NCI-H460 (cell line): ENCODE measurements at regions not wholly inside any gene's neighbourhood (a gene's known extent, or its start where the extent isn't known, plus 50 kb on each side); places are given as distances from the start of the nearest gene placed in this dataset.
"Not testable (repeated sequence)": the region's sequence is repeated elsewhere in the genome, so short reads cannot be mapped to it uniquely, and the experiment has no call there.

Experiments used
- DNase-seq: peaks from one replicate; pipeline ENCODE4 v3.0.0-alpha.2; 2016; ENCODE audit warnings: low read depth; ENCODE audit errors: extremely low read depth

DNA sequence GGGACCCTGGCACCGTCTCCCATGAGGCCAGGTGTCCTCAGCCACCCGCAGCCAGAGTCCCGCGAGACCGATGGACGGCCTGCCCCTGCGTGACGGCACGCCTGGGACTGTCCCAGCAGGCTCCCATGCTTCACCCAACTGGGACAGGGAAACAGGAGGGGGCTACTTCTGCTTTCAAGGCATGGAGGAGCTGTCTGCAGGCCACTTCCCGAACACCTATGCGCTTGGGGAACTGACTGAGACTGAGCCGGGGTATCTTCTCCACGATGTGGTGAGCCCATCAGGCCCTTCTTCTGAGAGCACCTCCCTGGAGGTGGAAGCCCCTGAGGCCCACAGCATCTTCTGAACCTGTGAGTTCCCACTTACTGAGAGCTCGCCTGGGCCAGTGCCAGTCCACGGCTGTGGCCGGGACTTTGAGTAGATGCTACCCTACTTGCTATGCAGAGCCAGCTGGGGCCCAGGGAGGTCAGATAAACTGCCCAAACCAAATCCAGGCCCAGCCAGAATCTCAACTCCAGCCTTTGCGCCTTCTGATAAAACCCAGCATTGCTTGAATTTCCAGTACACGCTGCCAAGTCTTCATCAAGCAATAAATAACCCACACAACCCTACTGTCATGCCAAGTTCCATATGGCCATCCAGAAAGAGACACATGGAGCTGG is 85.4 kb upstream of the METTL9 start:
- not testable (repeated sequence) for DNase-seq

DNA sequence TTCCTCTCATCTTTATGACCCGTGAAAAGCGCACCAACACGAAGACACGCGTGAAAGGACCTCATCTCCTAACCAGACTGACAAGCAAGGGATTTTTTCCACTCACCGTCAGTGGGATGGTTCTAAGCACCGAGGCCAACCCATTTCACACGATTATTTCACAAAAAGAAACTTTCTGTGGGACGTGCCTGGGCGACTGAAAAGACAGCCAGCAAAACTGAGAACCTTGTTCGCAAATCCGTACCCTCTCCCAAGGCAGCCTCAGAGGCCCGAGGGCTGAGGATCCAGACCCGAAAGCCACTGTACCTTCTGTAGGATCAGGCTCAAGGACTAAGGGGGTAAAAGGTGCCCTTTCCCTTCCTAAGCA is 84.9 kb upstream of the METTL9 start:
- DNase-seq: not testable (repeated sequence)

DNA sequence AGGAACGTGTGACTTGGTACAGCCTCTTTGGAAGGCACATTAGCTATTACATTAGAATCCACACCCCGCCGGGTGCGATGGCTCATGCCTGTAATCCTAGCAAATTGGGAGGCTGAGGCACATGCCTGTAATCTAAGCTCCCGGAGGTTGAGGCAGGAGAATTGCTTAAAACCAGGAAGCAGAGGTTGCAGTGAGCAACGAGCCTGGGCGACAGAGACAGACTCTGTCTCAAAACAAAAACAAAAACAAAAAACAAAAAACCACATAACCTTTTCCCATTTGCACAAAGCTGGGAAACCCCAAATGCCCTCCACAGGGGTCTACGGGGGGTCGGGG is 82.7 kb upstream of the METTL9 start:
- not testable (repeated sequence) for DNase-seq

DNA sequence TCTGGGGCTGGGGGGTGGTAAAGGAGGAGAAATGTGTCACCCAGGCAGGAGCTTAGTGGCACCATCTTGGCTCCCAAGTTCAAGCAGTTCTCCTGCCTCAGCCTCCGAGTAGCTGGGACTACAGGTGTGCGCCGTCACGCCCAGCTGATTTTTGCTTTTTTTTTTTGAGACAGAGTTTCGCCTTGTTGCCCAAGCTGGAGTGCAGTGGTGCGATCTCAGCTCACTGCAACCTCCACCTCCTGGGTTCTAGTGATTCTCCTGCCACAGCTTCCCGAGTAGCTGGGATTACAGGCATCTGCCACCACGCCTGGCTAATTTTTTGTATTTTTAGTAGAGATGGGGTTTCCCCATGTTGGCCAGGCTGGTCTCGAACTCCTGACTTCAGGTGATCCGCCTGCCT is 82.1 kb upstream of the METTL9 start:
- not testable (repeated sequence) for DNase-seq

DNA sequence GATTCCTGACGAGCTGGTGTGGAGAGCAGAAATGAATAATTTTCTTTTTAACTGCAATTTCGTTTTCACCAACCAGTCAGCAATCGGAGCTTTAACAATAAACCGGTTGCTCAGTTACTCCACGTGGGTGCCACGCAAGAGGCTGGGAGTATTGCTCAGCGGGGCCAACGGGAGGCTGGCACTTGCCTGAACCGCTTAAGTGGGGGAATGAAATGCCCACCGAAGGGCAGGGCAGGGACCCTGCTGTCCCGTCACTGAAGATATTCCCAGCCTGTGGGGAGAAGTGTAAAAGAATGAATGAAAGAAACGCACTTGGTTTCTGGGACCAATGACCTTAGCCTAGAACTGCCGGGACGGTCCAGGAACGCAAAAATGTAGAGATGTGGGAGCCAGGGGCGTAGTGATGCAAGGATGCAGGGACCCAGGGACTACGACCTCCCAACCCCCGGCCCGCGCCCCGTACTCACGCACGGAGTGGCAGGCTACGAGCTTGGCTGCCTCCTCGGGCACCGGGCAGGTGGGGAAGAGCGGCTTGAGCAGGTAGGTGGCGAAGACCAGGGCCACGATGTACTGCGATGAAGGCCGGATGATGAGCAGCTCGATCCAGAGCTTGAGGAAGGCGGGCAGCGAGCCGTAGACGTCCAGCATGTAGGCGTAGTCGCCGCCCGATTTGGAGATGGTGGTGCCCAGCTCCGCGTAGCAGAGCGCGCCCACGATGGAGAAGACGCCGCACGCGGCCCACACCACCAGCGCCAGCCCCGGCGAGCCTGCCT is 79.8 kb upstream of the METTL9 start:
- not testable (repeated sequence) for DNase-seq

DNA sequence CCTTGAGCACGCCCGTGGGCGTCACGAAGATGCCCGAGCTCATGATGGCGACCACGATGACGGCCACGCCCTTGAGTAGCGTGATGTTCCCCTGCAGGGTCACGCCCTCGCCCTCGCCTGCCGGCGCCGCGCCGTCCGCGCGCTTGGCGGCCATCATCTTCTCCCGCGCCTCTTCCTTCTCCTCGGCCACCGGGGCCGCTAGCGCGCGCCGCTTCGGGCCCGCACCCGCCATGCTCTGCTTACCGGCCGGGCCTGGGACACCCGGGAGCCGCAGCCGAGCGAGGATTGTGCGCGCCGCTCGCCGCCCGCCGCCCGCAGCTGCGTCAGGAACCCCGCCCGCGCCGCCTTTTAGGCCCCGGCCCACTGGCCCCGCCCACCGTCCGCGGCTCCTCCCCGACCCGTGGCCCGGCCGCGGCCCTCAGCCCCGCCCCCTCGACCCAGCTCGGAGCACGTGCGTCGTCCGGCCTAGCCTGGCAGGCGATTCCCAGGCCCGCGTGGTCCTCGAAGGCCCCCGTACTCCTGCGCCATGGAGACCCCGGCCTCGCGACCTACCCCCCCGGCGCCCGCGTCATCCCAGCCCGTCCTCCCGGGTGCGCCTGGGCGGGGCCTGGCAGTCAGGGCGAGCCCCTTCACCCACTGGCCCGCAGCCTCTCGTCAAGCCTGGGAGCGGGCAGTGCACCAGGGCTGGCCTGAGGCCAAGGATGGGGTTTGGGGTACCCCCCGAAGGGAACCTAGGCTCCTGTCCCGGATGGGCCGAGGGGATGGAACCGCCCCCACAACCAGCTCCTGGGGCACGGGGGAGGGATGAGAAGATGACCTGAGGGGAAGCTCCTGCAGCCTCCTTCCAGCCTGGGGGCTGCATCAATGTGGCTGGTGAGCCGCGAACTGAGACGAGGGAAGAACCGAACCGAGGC is 79.0 kb upstream of the METTL9 start:
- peak; percentile 93 for DNase-seq

DNA sequence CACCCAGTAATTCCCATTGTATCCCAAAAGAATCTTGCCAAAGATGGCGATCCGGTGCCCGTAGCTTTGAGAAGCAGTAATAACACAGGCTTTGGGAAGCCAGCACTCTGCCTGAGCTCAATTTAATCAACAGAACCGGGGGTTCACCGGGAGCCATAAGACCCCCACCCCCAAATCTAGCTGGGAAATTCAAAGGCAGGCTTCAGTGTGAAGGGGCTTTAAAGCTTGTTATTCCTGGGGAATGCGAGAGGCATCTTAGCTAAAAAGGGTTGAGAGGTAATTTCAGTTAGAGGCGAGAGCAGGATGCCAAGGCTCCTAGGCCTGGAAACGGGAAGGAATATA is 78.4 kb upstream of the METTL9 start:
- DNase-seq: not testable (repeated sequence)

DNA sequence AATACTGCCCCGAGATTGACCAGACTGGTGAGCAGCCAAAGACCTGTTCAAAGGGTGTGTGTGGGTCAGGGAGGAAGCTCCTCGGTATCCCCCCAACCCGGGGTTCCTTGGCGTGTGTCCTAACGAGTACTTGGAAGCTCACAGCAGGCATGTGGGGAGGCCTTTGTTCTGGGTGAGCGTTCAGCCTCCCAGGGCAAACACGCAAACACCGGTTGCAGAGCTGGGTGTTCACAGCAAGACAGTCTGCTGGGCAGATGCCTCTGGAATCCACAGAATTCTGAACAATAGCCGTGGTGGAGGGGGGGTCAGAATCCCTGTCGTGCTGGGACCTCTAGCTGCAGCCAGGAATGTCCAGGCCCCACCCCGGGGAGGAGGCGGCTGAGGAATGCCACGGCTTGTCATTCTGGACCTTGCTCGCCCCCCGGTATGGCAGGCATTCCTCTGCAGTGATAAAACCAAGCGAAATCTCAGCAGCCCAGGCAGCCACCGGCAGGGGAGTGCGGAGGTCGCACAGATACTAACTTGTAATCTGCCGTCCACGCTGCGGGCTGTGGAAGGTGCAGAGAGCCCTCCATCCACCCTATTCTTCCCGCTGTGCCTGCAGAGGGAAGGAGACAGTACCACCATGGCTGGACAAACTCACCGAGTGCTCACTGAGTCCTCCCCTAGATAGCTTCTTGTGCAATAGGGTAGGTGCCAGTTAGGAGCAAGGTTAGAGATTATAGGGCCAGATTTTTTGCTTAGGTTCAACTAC is 77.8 kb upstream of the METTL9 start:
- not testable (repeated sequence) for DNase-seq

DNA sequence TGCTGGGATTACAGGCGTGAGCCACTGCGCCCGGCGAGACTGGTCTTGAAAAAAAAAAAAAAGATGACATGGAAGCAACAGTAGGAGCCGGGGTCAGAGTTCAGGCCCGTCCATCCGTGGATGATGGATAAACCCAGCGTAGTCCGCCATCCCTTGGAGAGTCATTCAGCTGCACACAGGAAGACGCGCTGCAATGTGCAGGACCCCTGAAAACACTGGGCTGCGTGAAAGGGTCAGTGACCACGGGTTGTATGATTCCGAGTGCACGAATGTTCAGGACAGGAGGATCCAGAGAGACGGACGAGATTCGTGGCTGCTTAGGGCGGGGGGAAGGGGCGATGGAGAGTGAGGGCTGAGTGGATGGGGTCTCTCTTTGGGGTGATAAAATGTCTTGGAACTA is 76.5 kb upstream of the METTL9 start:
- not testable (repeated sequence) for DNase-seq

DNA sequence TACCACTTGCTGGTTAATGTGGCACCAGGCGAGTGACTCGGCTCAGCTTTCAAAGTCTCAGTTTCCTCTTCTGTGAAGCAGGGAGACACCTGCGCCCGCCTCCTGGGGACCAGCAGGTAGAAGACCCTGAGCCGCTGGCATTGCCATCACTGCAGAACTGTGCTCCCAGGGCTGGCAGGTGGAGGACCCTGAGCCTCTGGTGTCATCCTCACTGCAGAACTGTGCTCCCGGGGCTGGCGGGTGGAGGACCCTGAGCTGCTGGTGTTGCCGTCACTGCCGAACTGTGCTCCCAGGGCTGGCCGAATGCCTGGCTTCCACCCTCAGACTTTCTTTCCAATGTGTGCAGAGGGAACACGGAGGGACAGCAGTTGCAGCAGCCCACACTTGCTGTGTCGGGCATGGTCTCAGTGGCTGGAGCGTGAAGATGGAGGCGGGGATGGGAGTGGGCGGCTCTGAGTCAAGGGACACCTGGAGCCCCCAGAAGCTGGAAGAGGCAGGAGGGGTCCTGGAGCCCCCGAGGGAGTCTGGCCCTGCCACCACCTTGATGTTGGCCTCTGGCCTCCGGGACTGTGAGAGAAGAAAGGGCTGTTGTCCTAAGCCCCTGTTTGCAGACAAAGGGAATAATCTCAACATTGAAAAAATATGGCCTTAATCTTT is 75.8 kb upstream of the METTL9 start:
- DNase-seq: no peak

DNA sequence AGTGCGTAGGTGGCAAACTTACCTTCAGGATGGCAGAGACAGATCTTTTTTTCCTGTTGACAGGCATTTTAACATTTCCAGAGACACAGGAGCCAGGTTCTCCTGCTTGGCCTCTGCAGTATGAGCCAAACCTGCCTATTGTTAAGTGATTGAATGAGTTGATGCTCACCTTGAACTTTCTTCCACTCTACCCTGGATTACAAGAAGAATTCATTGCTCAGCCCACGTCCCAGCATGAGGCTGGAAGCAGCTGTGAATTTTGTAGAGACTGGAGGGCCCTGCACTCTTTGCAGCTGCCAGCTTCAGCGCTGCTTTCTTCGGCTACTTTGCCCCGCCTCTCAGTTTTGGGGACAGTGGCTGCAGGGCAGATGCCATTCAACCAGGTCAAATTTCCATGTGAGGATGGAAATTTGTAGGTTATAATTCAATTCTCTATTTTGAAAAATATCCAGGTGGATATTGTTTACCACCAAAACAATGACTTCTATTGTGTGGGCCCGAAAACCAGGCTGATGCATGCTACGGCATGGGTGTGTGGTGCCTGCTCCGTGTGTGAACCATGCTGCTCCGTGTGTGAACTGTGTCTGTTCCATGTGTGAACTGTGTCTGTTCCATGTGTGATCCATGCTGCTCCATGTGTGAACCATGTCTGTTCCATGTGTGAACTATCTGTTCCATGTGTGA is 75.2 kb upstream of the METTL9 start:
- DNase-seq: no peak

DNA sequence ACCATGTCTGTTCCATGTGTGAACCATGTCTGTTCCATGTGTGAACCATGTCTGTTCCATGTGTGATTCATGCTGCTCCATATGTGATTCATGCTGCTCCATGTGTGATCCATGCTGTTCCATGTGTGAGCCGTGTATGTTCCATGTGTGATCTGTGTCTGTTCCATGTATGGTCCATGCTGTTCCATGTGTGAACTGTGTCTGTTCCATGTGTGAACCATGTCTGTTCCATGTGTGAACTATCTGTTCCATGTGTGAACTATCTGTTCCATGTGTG is 74.7 kb upstream of the METTL9 start:
- not testable (repeated sequence) for DNase-seq

DNA sequence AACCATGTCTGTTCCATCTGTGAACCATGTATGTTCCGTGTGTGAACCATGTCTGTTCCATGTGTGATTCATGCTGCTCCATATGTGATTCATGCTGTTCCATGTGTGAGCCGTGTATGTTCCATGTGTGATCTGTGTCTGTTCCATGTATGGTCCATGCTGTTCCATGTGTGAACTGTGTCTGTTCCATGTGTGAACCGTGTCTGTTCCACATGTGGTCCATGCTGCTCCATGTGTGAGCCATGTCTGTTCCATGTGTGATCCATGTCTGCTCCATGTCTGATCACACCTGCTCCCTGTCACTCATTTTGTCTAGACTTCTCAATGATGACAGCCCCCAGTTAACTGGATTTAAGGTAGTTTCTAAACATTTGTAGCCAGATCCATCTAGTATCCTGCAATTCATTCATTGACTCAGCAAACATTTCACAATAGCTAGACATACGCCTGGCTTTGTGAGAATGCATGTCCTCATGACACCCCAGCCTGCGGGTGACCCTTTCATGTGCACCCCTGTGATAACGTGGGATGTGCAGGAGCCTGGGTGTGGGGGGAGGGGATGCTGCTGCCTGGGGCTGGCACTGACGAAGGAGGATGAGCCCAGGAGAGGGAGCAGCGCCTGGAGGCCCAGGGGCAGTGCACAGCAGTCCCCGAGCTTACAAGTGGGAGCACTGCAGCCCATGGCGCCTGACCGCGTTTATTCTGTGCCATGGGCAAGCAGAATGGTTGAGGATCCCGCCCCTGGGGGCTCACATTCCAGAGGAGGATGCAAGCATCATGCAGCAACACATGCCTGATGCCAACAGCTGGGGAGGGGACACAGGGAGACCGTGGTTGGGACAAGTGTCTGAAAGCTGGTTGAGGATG is 74.1 kb upstream of the METTL9 start:
- not testable (repeated sequence) for DNase-seq

DNA sequence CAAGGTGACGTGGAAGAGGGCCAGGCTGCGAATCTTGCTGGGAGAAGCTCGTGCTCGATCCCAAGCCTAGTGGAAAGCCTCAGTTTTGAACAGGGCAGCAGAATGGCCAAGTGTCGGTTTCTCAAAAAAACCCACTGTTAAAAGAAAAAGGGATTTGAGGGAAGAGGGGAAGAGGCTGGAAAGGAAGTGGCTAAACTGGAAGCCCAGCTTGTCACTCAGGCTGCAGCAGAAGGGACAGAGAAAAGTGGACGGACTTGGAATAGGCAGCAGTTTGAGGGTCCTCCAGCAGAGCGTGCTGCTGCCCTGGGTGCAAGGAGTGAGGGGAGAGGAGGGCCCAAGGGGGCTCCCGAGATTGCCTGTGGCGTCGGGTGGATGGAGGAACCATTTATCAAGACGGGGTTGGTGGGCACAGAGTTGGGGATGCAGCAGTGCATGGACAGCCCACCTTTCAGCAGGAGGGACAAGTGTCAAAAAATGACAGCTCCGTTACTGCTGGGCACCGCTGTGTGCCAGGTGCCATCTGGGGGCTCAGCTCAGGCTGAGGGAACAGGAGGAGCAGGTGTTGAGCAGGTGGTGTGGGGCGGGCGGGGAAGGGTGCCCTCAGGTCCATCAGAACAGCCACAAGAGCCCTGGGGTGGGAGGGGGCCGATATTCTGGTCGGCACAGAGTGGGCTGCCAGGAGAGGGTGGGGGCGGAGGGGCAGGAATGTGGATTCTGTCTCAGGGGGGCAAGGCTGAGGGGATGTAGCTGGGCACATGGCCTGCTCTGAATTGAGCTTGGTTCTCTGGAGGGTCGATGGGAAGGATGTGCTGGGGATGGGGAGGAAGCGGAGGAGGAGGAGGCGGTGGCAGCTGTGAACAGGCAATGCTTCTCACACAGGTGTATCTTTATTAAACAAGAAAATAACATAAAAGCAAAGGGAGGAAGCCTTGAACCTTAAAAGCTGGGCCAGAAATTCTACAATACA is 73.1 kb upstream of the METTL9 start:
- not testable (repeated sequence) for DNase-seq

DNA sequence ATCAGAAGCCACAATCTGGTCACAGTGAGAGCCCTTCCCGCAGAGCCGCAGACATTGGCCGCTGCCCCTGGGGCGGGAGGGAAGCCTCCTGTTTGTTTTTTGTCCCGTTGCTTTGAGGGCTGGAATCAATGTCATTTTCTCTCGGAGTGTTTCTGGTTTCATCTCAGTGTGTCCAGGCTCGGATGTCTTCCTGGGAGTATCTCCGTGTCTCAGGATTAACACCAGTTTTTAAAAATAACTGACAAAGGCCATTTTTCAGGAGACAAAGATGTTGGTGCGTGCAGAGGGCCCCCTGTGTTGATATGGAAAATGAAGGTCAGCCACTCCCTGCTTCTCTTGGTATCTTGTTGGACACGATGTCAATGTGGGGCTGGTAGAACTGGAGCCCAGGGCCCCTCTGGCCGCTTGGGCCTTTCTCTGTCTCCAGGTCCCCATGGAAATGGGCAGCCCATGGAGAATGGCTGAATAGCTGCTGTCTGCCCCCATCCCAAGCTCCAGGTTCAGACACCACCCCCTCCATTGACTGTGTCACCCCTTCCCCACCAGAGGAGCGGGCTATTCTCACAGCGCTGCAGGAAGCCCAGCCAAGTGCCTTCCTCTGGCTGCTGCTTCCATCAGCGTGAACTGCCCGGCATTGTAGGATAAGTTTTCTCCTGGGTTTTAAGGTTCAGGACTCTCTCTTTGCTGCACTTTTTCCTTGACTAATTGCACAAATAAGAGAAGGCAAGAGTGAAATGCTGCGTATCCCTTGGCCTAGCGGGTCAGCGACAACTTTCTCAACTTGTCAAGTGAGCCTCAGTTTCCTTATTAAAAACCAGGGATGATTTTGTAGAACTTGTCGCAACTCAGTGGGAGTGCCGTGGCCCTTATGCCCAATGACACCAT is 72.2 kb upstream of the METTL9 start:
- no peak for DNase-seq

DNA sequence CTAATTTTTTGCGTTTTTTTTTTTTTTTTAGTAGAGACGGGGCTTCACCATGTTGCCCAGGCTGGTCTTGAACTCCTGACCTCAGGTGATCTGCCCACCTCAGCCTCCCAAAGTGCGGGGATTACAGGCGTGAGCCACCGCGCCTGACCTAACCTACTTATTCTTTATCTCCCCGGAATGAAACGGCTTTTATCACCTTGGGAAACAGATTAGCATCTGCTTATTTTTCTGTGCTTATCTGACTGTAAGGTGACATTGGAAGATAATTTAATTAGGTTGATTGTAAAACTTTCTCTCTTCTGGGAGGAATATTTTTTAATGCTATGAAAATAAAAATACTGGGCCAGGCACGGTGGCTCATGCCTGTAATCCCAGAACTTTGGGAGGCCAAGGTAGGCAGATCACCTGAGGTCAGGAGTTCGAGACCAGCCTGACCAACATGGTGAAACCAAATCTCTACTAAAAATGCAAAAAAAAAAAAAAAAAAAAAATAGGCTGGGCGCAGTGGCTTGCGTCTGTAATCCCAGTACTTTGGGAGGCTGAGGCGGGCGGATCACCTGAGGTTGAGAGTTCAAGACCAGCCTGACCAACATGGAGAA is 70.2 kb upstream of the METTL9 start:
- not testable (repeated sequence) for DNase-seq
